MM.1S (cell line): ENCODE measurements at regions not wholly inside any gene's neighbourhood (a gene's known extent, or its start where the extent isn't known, plus 50 kb on each side); places are given as distances from the start of the nearest gene placed in this dataset.

Source experiments
- DNase-seq: peaks from one replicate; pipeline ENCODE4 v3.0.0-alpha.2; 2015
- H2AFZ ChIP-seq: fragments of 300-600 bp; sonication (generic); 2 replicates; pipeline ENCODE4 v1.6.0; 2016; ENCODE audit warnings: antibody characterized with exemption, low read length
- H3F3A ChIP-seq: fragments of 300-600 bp; sonication (generic); 2 replicates; pipeline ENCODE4 v1.6.1; 2016; ENCODE audit warnings: mild to moderate bottlenecking, antibody characterized with exemption, low read length, moderate library complexity, mixed read lengths; ENCODE audit not compliant: insufficient read depth
- H3K27ac ChIP-seq: fragments of 300-600 bp; sonication (generic); 2 replicates; pipeline ENCODE4 v1.5.1; 2016; ENCODE audit warnings: mild to moderate bottlenecking, low read length
- H3K27me3 ChIP-seq: fragments of 300-600 bp; sonication (generic); replicated peaks from 2 replicates; pipeline ENCODE4 v1.6.0; 2016; ENCODE audit warnings: low read length; ENCODE audit not compliant: insufficient read depth
- H3K36me3 ChIP-seq: fragments of 300-600 bp; sonication (generic); replicated peaks from 2 replicates; pipeline ENCODE4 v1.6.1; 2016; ENCODE audit warnings: mild to moderate bottlenecking, low read length, mixed read lengths; ENCODE audit not compliant: insufficient read depth
- H3K4me1 ChIP-seq: fragments of 300-600 bp; sonication (generic); 2 replicates; pipeline ENCODE4 v1.6.1; 2016; ENCODE audit warnings: low read length, mixed read lengths
- H3K4me2 ChIP-seq: fragments of 300-600 bp; sonication (generic); 2 replicates; pipeline ENCODE4 v1.6.0; 2016; ENCODE audit warnings: low read depth, low read length
- H3K4me3 ChIP-seq: fragments of 300-600 bp; sonication (generic); 2 replicates; pipeline ENCODE4 v1.5.1; 2016; ENCODE audit warnings: low read length, mixed read lengths
- H3K79me2 ChIP-seq: fragments of 300-600 bp; sonication (generic); 2 replicates; pipeline ENCODE4 v1.6.1; 2016; ENCODE audit warnings: mixed run types, low read length, mixed read lengths
- H3K9ac ChIP-seq: fragments of 300-600 bp; sonication (generic); 2 replicates; pipeline ENCODE4 v1.6.1; 2016; ENCODE audit warnings: low read length, mixed read lengths
- H3K9me2 ChIP-seq: fragments of 300-600 bp; sonication (generic); replicated peaks from 2 replicates; pipeline ENCODE4 v1.6.1; 2016; ENCODE audit warnings: mild to moderate bottlenecking, low read length, mixed read lengths; ENCODE audit not compliant: insufficient read depth
- H3K9me3 ChIP-seq: fragments of 300-600 bp; sonication (generic); replicated peaks from 2 replicates; pipeline ENCODE4 v1.6.1; 2016; ENCODE audit warnings: mild to moderate bottlenecking, low read length, mixed read lengths; ENCODE audit not compliant: insufficient read depth
- H4K20me1 ChIP-seq: fragments of 300-600 bp; sonication (generic); 2 replicates; pipeline ENCODE4 v1.6.1; 2016; ENCODE audit warnings: mild to moderate bottlenecking, low read length, moderate library complexity, mixed read lengths; ENCODE audit not compliant: insufficient read depth
- EZH2 ChIP-seq: fragments of 300-600 bp; sonication (generic); optimal IDR thresholded peaks from 2 replicates; pipeline ENCODE3; 2017; ENCODE audit warnings: low read depth, mild to moderate bottlenecking, antibody characterized with exemption, low read length, mixed read lengths
- EZH2phosphoT487 ChIP-seq: fragments of 300-600 bp; sonication (generic); IDR thresholded peaks from 2 replicates; pipeline ENCODE4 v1.6.1; 2018; ENCODE audit warnings: antibody characterized with exemption, low read length
- TF ChIP-seq, protein P1 (sequence below): fragments of 300-600 bp; sonication (generic); IDR thresholded peaks from 2 replicates; pipeline ENCODE4 v1.5.1; 2016; ENCODE audit warnings: antibody characterized with exemption, low read length, mixed read lengths

DNA sequence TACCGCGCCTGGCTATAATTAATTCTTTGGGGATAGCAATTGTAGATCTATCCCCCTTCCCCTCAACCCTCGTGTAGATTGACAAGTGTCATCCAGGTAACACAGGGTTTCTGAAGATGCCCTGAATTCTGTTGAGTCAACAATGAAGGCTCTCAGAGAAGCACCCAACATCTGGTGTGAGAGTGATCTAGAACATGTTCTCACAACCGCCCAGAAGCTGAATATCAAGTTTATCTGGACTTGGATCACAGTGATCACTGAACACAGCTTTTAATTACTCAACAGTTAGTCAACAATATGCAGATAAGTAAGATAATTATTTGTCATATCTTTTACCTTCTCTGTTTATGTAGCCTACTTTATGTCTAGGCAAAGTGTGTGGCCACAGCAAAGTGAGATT lies 204.2 kb upstream of the RGMB start:
- Histone ChIP-seq H3K9me2 (no peaks in the 10 kb centered on the region), H3K4me3 (no peak overlapping the region), H4K20me1 (no peaks in the 10 kb centered on the region), H3K9me3 (no peaks in the 10 kb centered on the region), H3F3A (no peaks in the 10 kb centered on the region), H2AFZ (no peak overlapping the region), H3K79me2 (no peaks in the 10 kb centered on the region), H3K36me3 (no peaks in the 10 kb centered on the region), H3K9ac (no peak overlapping the region), H3K4me2 (no peak overlapping the region), H3K4me1 (no peaks in the 10 kb centered on the region), H3K27ac (no peak overlapping the region), H3K27me3 (no peaks in the 10 kb centered on the region)
- DNase-seq: no peak
- no peak for TF ChIP-seq EZH2
- TF ChIP-seq, protein P1, sequence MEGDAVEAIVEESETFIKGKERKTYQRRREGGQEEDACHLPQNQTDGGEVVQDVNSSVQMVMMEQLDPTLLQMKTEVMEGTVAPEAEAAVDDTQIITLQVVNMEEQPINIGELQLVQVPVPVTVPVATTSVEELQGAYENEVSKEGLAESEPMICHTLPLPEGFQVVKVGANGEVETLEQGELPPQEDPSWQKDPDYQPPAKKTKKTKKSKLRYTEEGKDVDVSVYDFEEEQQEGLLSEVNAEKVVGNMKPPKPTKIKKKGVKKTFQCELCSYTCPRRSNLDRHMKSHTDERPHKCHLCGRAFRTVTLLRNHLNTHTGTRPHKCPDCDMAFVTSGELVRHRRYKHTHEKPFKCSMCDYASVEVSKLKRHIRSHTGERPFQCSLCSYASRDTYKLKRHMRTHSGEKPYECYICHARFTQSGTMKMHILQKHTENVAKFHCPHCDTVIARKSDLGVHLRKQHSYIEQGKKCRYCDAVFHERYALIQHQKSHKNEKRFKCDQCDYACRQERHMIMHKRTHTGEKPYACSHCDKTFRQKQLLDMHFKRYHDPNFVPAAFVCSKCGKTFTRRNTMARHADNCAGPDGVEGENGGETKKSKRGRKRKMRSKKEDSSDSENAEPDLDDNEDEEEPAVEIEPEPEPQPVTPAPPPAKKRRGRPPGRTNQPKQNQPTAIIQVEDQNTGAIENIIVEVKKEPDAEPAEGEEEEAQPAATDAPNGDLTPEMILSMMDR: no peak
- TF ChIP-seq EZH2phosphoT487: no peak

DNA sequence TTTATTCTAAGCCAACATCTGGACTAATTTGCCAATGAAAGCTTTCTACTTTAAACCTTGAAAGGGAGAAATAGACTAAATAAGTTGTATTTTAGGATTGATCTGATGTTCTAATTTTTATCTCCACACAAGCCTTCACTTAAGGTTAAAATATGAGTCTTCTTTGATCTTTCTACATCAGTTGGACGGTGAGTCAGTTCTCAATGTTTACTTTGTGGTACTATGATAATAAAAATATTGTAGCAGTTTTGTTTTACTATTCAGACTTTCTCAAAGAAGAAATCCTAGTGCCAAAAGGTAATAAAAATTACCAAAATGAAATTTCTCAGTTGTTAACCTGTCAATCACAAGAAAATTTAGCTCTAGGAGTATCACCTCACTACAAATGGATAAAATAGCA lies 203.5 kb upstream of the RGMB start:
- no peak overlapping the region for H3K27ac ChIP-seq
- H3K9ac ChIP-seq: no peak overlapping the region
- no peak for DNase-seq
- no peaks in the 10 kb centered on the region for H4K20me1 ChIP-seq
- H3F3A ChIP-seq: no peaks in the 10 kb centered on the region
- H3K36me3 ChIP-seq: no peaks in the 10 kb centered on the region
- no peak overlapping the region for H3K4me2 ChIP-seq
- H3K4me1 ChIP-seq: no peaks in the 10 kb centered on the region
- no peaks in the 10 kb centered on the region for H3K27me3 ChIP-seq
- H3K4me3 ChIP-seq: no peak overlapping the region
- H3K9me3 ChIP-seq: no peaks in the 10 kb centered on the region
- H2AFZ ChIP-seq: no peak overlapping the region
- H3K9me2 ChIP-seq: no peaks in the 10 kb centered on the region
- TF ChIP-seq EZH2 (no peak), EZH2phosphoT487 (no peak)
- TF ChIP-seq, protein P1: no peak
- H3K79me2 ChIP-seq: no peaks in the 10 kb centered on the region

DNA sequence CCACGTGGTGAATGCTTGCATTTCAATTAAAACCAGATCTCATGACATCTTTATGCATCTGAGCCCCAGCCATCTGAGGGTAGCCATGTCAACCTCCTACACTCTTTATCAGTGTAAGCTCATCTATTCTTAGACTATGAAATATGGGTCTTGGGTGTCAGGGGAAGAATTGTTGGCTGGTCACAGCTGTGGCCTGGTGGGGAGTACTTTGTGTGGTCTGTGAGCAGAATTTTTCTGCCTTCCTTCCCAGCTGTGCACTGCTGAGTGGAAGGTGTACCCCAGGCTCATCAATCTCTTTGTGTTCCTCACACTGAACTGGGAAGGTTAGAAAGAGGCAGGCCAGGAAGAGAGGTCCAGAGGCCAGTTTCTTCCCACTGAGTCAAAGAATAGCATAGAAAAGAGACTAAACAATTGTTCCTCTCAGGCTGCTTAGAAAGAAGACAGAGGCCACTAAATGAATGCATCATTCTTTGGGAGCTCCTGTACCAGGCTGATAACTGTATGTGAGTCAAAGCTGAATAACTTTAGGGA lies 202.7 kb upstream of the RGMB start:
- TF ChIP-seq, protein P1: no peak
- TF ChIP-seq EZH2: no peak
- no peak for TF ChIP-seq EZH2phosphoT487
- DNase-seq: no peak
- H3K4me3 ChIP-seq: no peak overlapping the region
- H3K27me3 ChIP-seq: no peaks in the 10 kb centered on the region
- no peak overlapping the region for H3K9ac ChIP-seq
- no peak overlapping the region for H3K4me2 ChIP-seq
- H3K9me2 ChIP-seq: no peaks in the 10 kb centered on the region
- no peaks in the 10 kb centered on the region for H3F3A ChIP-seq
- no peaks in the 10 kb centered on the region for H3K4me1 ChIP-seq
- H4K20me1 ChIP-seq: no peaks in the 10 kb centered on the region
- no peaks in the 10 kb centered on the region for H3K36me3 ChIP-seq
- H3K27ac ChIP-seq: no peak overlapping the region
- H3K79me2 ChIP-seq: no peaks in the 10 kb centered on the region
- no peaks in the 10 kb centered on the region for H3K9me3 ChIP-seq
- H2AFZ ChIP-seq: no peak overlapping the region
